HCT116 (cell line): ENCODE measurements at regions not wholly inside any gene's neighbourhood (a gene's known extent, or its start where the extent isn't known, plus 50 kb on each side); places are given as distances from the start of the nearest gene placed in this dataset.

ENCODE experiments used
- CBX3 ChIP-seq: IDR thresholded peaks from 2 replicates; pipeline ENCODE4 v1.6.1; 2012; ENCODE audit warnings: low read depth
- ELF1 ChIP-seq: IDR thresholded peaks from 2 replicates; pipeline ENCODE4 v1.6.1; 2012; ENCODE audit warnings: low read depth, borderline replicate concordance
- EZH2phosphoT487 ChIP-seq: fragments of 200-600 bp; IDR thresholded peaks from 2 replicates; pipeline ENCODE4 v1.6.1; 2018; ENCODE audit warnings: antibody characterized with exemption, borderline replicate concordance
- JUND ChIP-seq: IDR thresholded peaks from 2 replicates; pipeline ENCODE4 v1.6.1; 2012
- POLR2A ChIP-seq: IDR thresholded peaks from 2 replicates; pipeline ENCODE4 v1.7.0; 2011; ENCODE audit warnings: borderline replicate concordance; ENCODE audit not compliant: insufficient read depth, insufficient read length; ENCODE audit errors: extremely low read depth
- POLR2AphosphoS5 ChIP-seq: IDR thresholded peaks from 2 replicates; pipeline ENCODE4 v1.6.1; 2011; ENCODE audit warnings: mild to moderate bottlenecking, low read depth, low read length, moderate library complexity
- SIN3A ChIP-seq: IDR thresholded peaks from 2 replicates; pipeline ENCODE4 v1.6.1; 2012; ENCODE audit warnings: low read depth
- ZFX ChIP-seq: fragments of 450-650 bp; IDR thresholded peaks from 2 replicates; pipeline ENCODE4 v1.6.1; 2017
- ZNF274 ChIP-seq: fragments of 200-500 bp; sonication (Bioruptor generic); IDR thresholded peaks from 2 replicates; pipeline ENCODE4 v1.6.1; 2014; ENCODE audit warnings: mild to moderate bottlenecking, low read depth, low read length, inconsistent platforms
- TF ChIP-seq, protein P1 (sequence below), 3 experiments: fragments of 200-600 bp in 1 of 3; sonication (generic) in 1 of 3; IDR thresholded peaks in 2 of 3; conservative IDR thresholded peaks in 1 of 3; 2 replicates each; pipeline ENCODE4 v1.5.1; 2012 to 2017; ENCODE audit warnings: low read depth in 2 of 3, low read length in 2 of 3, antibody characterized with exemption in 1 of 3, borderline replicate concordance in 1 of 3, control low read depth in 1 of 3, mild to moderate bottlenecking in 1 of 3, mixed read lengths in 1 of 3, mixed run types in 1 of 3, moderate library complexity in 1 of 3; ENCODE audit not compliant: insufficient read depth in 1 of 3
- TF ChIP-seq, protein P2 (sequence below): IDR thresholded peaks from 2 replicates; pipeline ENCODE4 v1.6.1; 2012
- TF ChIP-seq, protein P3 (sequence below): IDR thresholded peaks from 2 replicates; pipeline ENCODE4 v1.6.1; 2012; ENCODE audit warnings: low read depth

DNA sequence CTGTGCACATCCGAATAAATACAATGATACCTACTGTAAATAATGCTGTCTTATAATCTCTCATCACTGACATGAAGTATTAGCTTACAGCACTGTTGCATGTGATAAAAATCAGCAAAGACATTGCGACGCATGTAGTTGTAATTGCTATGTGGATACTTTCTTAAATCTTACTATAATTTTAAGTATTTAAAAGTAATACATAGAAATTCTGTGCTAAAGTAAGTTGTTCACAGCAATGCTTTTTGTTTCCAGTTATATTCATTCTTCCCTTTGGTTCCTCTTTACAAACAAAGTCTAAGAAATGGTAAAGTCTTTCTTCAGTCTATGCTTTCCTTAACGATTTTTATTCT is 113.7 kb upstream of the DGKB start:
- TF ChIP-seq EZH2phosphoT487 (no peak), POLR2A (no peak), JUND (no peak), ZNF274 (no peak), ELF1 (no peak), ZFX (no peak), SIN3A (no peak), POLR2AphosphoS5 (no peak), CBX3 (no peak)
- TF ChIP-seq, protein P1, sequence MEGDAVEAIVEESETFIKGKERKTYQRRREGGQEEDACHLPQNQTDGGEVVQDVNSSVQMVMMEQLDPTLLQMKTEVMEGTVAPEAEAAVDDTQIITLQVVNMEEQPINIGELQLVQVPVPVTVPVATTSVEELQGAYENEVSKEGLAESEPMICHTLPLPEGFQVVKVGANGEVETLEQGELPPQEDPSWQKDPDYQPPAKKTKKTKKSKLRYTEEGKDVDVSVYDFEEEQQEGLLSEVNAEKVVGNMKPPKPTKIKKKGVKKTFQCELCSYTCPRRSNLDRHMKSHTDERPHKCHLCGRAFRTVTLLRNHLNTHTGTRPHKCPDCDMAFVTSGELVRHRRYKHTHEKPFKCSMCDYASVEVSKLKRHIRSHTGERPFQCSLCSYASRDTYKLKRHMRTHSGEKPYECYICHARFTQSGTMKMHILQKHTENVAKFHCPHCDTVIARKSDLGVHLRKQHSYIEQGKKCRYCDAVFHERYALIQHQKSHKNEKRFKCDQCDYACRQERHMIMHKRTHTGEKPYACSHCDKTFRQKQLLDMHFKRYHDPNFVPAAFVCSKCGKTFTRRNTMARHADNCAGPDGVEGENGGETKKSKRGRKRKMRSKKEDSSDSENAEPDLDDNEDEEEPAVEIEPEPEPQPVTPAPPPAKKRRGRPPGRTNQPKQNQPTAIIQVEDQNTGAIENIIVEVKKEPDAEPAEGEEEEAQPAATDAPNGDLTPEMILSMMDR (IDR thresholded peaks at IDR 0.05 in 2 of 3, conservative IDR thresholded peaks at IDR 0.05 in 1 of 3; ENCODE audit: borderline replicate concordance in 1 of 3, insufficient read depth in 1 of 3, low read depth in 2 of 3, low read length in 2 of 3): no peak
- TF ChIP-seq, protein P2, sequence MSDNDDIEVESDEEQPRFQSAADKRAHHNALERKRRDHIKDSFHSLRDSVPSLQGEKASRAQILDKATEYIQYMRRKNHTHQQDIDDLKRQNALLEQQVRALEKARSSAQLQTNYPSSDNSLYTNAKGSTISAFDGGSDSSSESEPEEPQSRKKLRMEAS: no peak
- TF ChIP-seq, protein P3, sequence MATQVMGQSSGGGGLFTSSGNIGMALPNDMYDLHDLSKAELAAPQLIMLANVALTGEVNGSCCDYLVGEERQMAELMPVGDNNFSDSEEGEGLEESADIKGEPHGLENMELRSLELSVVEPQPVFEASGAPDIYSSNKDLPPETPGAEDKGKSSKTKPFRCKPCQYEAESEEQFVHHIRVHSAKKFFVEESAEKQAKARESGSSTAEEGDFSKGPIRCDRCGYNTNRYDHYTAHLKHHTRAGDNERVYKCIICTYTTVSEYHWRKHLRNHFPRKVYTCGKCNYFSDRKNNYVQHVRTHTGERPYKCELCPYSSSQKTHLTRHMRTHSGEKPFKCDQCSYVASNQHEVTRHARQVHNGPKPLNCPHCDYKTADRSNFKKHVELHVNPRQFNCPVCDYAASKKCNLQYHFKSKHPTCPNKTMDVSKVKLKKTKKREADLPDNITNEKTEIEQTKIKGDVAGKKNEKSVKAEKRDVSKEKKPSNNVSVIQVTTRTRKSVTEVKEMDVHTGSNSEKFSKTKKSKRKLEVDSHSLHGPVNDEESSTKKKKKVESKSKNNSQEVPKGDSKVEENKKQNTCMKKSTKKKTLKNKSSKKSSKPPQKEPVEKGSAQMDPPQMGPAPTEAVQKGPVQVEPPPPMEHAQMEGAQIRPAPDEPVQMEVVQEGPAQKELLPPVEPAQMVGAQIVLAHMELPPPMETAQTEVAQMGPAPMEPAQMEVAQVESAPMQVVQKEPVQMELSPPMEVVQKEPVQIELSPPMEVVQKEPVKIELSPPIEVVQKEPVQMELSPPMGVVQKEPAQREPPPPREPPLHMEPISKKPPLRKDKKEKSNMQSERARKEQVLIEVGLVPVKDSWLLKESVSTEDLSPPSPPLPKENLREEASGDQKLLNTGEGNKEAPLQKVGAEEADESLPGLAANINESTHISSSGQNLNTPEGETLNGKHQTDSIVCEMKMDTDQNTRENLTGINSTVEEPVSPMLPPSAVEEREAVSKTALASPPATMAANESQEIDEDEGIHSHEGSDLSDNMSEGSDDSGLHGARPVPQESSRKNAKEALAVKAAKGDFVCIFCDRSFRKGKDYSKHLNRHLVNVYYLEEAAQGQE: no peak
